ENCODE measurements at regions not wholly inside any gene's neighbourhood (a gene's known extent, or its start where the extent isn't known, plus 50 kb on each side); places are given as distances from the start of the nearest gene placed in this dataset.

DNA sequence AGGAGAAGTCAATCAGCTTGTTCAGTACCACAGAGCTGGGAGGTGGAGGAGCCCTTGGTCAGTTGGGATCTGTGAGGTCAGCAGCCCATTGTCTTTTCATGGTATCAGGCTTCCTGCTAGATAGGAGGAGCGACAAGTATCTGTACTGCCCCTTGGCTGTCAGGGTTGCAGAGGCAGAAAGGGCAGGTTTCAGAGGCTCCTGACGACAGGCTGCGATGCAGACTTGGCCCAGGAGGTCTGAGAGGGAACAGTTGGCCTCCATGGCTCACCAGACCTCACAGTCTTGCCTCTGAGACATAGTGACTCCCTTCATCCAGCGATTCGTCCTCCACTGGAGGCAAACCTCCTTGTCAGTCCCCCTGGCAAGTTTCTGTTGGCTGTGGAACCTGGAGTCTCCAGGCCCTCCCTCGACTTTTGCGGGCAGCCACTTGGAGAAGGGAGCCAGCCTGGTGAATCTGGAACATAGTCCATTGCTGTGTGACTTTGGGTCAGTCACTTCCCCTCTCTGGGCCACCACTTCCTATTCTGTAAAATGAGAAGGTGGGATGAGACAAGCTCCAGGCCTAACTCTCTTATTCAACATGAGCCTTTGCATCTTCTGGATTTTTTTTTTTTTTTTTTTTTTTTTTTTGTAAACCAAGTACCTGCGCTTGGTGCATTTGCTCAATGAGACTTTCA is 177.9 kb upstream of the TLE3 start:
- no peak for TF ChIP-seq JUN (IDR thresholded peaks at IDR 0.05; ENCODE audit: low read depth, low read length)
- TF ChIP-seq TCF12 (IDR thresholded peaks at IDR 0.05; ENCODE audit: low read depth, low read length) = no peak
- TF ChIP-seq POLR2A (IDR thresholded peaks at IDR 0.05; ENCODE audit: control extremely low read depth in 1 of 2, low read depth in 2 of 2, low read length in 2 of 2) = no peak
- TF ChIP-seq EGR1 (IDR thresholded peaks at IDR 0.05; ENCODE audit: borderline replicate concordance, low read depth, low read length) = no peak
- no peak for TF ChIP-seq RAD21 (IDR thresholded peaks at IDR 0.05 in 1 of 2, conservative IDR thresholded peaks at IDR 0.05 in 1 of 2; ENCODE audit: low read depth in 2 of 2, low read length in 2 of 2)
- TF ChIP-seq POLR2AphosphoS5 (IDR thresholded peaks at IDR 0.05; ENCODE audit: low read depth, low read length) = no peak
- TF ChIP-seq RFX5 (IDR thresholded peaks at IDR 0.05; ENCODE audit: borderline replicate concordance, low read depth, low read length) = no peak
- TF ChIP-seq, protein P1, sequence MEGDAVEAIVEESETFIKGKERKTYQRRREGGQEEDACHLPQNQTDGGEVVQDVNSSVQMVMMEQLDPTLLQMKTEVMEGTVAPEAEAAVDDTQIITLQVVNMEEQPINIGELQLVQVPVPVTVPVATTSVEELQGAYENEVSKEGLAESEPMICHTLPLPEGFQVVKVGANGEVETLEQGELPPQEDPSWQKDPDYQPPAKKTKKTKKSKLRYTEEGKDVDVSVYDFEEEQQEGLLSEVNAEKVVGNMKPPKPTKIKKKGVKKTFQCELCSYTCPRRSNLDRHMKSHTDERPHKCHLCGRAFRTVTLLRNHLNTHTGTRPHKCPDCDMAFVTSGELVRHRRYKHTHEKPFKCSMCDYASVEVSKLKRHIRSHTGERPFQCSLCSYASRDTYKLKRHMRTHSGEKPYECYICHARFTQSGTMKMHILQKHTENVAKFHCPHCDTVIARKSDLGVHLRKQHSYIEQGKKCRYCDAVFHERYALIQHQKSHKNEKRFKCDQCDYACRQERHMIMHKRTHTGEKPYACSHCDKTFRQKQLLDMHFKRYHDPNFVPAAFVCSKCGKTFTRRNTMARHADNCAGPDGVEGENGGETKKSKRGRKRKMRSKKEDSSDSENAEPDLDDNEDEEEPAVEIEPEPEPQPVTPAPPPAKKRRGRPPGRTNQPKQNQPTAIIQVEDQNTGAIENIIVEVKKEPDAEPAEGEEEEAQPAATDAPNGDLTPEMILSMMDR (IDR thresholded peaks at IDR 0.05; ENCODE audit: control extremely low read depth in 1 of 3, insufficient read depth in 1 of 3, low read depth in 1 of 3, low read length in 3 of 3) = no peak
- TF ChIP-seq TAF1 (IDR thresholded peaks at IDR 0.05; ENCODE audit: low read depth, low read length) = no peak
- TF ChIP-seq CEBPB (IDR thresholded peaks at IDR 0.05; ENCODE audit: low read depth, low read length) = no peak
- TF ChIP-seq CHD2 (IDR thresholded peaks at IDR 0.05; ENCODE audit: low read length) = no peak
- TF ChIP-seq EP300 (IDR thresholded peaks at IDR 0.05; ENCODE audit: borderline replicate concordance in 1 of 2, low read depth in 2 of 2, low read length in 2 of 2) = no peak
- TF ChIP-seq SP2 (IDR thresholded peaks at IDR 0.05; ENCODE audit: low read length) = no peak

Data from H1 (cell line).